ENCODE measurements at regions not wholly inside any gene's neighbourhood (a gene's known extent, or its start where the extent isn't known, plus 50 kb on each side); places are given as distances from the start of the nearest gene placed in this dataset.

DNA sequence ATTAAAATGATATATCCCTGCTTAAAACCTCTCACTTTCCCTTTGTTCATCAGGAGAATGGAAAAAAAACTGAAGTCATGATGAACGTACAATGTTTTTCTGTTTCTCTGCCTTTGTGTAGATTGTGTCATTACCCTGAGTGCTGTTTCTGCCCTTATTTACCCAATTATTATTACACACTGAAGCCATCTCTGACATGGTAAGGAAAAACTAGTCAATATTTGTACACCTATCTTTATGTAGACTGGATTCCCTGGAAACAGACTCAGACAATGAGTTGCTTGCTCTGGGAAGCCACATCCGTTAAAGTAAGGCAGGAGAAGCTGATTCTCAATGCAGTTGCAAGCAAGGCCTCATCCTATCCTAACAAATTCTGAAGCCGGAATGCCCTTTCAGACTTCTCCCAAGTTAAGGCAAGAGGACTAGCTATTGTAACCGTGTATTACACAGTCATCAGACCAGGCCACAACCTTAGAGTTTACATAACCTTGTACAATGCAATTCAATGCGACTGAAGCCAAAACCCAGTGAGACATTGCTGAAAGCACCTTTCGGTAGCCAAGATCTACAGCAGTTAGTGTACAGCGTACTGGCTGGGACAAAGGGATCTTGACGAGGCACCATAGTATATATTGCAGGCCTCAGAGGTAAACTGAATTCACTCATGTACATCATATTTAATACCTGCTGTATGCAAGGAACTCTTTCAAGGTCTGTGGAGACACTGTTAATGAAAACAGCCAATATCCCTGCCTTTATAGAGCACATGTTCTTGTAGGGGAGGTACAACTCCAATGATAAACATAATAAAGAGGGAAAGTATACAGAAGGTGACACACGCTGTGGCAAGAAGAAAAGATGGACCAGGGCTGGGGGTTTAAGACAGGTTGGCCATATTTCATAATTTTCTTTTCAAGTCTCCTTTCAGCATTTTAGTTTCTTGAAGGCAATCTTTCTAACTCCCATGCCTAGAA is 1040.8 kb upstream of the SEMA6D start:
- Mint-ChIP-seq H3K9me3 (no peaks in the 10 kb centered on the region), H3K4me1 (ENCODE audit: low read depth) (no peaks in the 10 kb centered on the region), H3K27me3 (no peaks in the 10 kb centered on the region), H3K27ac (no peak overlapping the region), H3K36me3 (ENCODE audit: low read depth) (no peaks in the 10 kb centered on the region), H3K4me3 (no peak overlapping the region)

- Mint-ChIP-seq H3K36me3 (ENCODE audit: low read depth) (no peaks in the 10 kb centered on the region), H3K4me3 (no peak overlapping the region), H3K27me3 (no peaks in the 10 kb centered on the region), H3K9me3 (no peaks in the 10 kb centered on the region), H3K27ac (no peak overlapping the region), H3K4me1 (ENCODE audit: low read depth) (no peaks in the 10 kb centered on the region)
Measured at GRCh38 chr15:46677491-46677890, 1039.8 kb upstream of the SEMA6D start.

DNA sequence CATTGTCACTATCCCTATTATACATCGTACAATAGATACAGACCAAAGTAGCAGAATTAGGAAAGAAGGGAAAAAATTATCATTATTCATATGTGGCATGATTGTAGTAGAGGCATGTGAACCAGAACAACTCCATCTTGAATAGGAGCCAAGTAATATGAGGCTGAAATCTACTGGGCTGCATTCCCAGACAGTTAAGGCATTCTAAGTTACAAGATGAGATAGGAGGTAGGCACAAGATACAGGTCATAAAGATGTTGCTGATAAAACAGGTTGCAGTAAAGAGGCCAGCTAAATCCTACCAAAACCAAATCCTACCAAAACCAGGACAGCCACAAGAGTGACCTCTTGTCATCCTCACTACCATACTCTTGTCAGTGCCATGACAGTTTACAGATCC is 1035.4 kb upstream of the SEMA6D start:
- Mint-ChIP-seq H3K27ac (no peak overlapping the region), H3K4me3 (no peak overlapping the region), H3K27me3 (no peaks in the 10 kb centered on the region), H3K36me3 (ENCODE audit: low read depth) (no peaks in the 10 kb centered on the region), H3K9me3 (no peaks in the 10 kb centered on the region), H3K4me1 (ENCODE audit: low read depth) (no peaks in the 10 kb centered on the region)

GRCh38 chr15:46682969-46683791 is 1034.1 kb upstream of the SEMA6D start:
- Mint-ChIP-seq H3K27me3 (no peaks in the 10 kb centered on the region), H3K4me1 (ENCODE audit: low read depth) (no peaks in the 10 kb centered on the region), H3K4me3 (no peak overlapping the region), H3K9me3 (no peaks in the 10 kb centered on the region), H3K27ac (no peak overlapping the region), H3K36me3 (ENCODE audit: low read depth) (no peaks in the 10 kb centered on the region)

- Mint-ChIP-seq H3K4me1 (ENCODE audit: low read depth) (no peaks in the 10 kb centered on the region), H3K4me3 (no peak overlapping the region), H3K36me3 (ENCODE audit: low read depth) (no peaks in the 10 kb centered on the region), H3K9me3 (peaks cover under 1% of the 10 kb centered on the region), H3K27me3 (no peaks in the 10 kb centered on the region), H3K27ac (no peak overlapping the region)
Measured at GRCh38 chr15:46685096-46685495, 1032.2 kb upstream of the SEMA6D start.

- Mint-ChIP-seq H3K9me3 (peaks cover 7% of the 10 kb centered on the region), H3K27me3 (no peaks in the 10 kb centered on the region), H3K27ac (no peak overlapping the region), H3K36me3 (ENCODE audit: low read depth) (no peaks in the 10 kb centered on the region), H3K4me1 (ENCODE audit: low read depth) (no peaks in the 10 kb centered on the region), H3K4me3 (no peak overlapping the region)
Measured at GRCh38 chr15:46685681-46686080, 1031.6 kb upstream of the SEMA6D start.

GRCh38 chr15:46696281-46696680 is 1021.0 kb upstream of the SEMA6D start:
- H3K4me1 Mint-ChIP-seq (ENCODE audit: low read depth): no peaks in the 10 kb centered on the region
- no peak overlapping the region for H3K4me3 Mint-ChIP-seq
- peaks cover 13% of the 10 kb centered on the region for H3K9me3 Mint-ChIP-seq
- H3K36me3 Mint-ChIP-seq (ENCODE audit: low read depth): no peaks in the 10 kb centered on the region
- no peaks in the 10 kb centered on the region for H3K27me3 Mint-ChIP-seq
- H3K27ac Mint-ChIP-seq: no peak overlapping the region

DNA sequence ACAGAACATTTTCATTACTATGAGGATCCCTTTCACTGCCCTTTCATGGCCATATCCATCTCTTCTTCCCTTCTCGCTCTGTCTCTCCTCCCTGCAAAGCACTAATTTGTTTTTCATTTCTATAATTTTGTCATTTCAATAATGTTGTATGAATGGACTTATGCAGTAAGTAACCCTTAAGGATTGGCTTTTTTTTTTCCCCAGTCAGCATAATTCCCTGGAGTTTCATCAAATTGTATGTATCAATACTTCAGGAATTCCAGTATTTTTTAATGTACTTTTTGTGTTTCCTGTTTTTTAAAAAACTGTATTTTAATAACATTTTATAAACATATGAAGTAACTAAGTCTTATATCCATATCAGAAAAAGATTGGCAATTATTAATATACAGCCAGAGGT is 1016.0 kb upstream of the SEMA6D start:
- Mint-ChIP-seq H3K27ac (no peak overlapping the region), H3K4me3 (no peak overlapping the region), H3K27me3 (no peaks in the 10 kb centered on the region), H3K36me3 (ENCODE audit: low read depth) (no peaks in the 10 kb centered on the region), H3K4me1 (ENCODE audit: low read depth) (no peaks in the 10 kb centered on the region), H3K9me3 (peaks cover 14% of the 10 kb centered on the region)

DNA sequence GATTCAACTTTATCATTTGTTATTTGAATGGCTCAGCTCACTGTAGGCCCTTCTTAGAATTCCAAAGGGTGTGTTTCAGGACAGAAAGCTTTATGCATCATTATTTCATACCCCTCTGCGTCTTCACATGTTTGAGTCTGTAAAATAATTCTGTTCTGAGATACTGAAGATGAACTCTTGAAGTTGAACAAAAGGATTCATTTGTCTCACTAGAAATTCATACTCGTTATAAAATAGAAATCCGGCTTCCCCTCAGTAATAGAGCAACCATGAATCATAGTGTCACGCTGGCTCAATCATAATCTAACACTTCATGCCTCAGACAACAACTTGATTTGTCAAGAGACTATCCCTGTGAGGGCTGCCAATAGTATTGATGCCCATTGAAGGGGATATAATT is 1015.4 kb upstream of the SEMA6D start:
- H3K9me3 Mint-ChIP-seq: peaks cover 14% of the 10 kb centered on the region
- H3K4me3 Mint-ChIP-seq: no peak overlapping the region
- H3K27ac Mint-ChIP-seq: no peak overlapping the region
- no peaks in the 10 kb centered on the region for H3K36me3 Mint-ChIP-seq (ENCODE audit: low read depth)
- H3K27me3 Mint-ChIP-seq: no peaks in the 10 kb centered on the region
- no peaks in the 10 kb centered on the region for H3K4me1 Mint-ChIP-seq (ENCODE audit: low read depth)

DNA sequence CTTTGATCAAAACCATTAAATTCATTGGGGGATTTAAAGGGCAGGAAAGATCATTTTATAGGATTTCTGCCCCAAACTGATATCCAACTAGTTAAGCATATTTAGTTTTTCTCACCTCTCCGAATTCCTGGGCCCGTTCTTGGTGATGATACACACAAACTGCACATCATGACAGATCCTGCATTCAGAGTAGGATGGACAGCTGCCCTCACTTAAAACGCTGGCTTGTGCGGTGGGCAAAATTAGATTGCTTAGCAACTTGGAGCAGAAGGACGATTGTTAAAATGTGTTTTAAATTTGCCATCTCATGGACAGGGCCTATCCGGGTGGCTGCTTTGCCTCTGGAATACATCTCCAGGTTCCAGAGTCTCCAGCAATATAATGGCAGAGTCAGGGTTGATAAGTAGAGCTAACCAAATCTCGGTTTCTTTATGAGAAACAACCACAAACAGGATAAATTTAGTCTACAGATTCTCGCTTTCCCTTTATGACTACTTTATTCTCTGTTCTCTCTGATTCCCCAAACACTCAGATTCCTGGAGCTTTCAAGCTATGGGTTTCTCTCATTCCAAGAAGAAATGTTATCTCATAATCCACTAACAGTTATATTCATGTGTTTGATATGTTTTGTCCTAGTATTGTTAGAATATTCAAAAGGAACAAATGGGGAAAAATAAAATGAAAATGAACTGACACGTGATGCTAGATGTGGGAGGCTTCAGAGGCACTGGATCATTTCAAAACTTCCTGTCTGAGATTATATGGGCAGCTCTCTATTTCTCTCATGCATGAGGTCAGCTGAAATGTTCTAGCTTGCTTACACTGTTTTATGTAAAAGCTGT is 1014.1 kb upstream of the SEMA6D start:
- Mint-ChIP-seq H3K36me3 (ENCODE audit: low read depth) (no peaks in the 10 kb centered on the region), H3K27ac (no peak overlapping the region), H3K9me3 (peaks cover 17% of the 10 kb centered on the region), H3K4me1 (ENCODE audit: low read depth) (no peaks in the 10 kb centered on the region), H3K4me3 (no peak overlapping the region), H3K27me3 (no peaks in the 10 kb centered on the region)

DNA sequence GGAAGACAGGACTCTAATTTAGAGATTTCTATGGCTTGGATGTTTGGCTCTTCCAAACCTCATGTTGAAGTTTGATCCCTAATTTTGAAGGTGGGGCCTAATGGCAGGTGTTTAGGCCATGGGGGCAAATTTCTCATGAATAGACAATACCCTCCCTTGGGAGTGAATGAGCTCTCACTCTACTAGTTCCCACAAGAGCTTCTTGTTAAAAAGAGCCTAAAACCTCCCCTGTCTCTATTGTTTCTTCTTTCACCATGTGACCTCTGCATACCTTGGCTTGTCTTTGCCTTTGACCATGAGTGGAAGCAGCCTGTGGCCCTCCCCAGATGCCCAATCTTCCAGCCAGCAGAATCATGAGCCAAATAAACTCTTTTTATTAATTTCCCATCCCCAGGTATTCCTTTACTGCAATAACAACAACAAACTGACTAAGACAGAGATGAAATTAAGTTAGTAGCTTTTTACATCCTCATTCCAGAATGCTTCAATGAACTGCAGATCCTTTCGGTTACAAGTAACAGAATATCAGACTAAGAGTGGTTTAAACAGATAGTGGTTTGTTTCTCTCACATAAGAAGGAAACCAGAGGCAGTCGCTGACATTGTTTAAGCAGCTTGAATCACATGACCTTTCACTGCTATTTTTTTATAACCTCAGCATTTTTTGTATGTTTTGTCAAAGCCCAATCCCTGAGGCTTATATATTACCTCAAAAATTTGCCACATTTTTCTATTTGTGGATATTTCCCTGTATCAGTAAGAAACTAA is 1013.3 kb upstream of the SEMA6D start:
- H3K9me3 Mint-ChIP-seq: peaks cover 17% of the 10 kb centered on the region
- H3K27ac Mint-ChIP-seq: no peak overlapping the region
- H3K4me3 Mint-ChIP-seq: no peak overlapping the region
- H3K27me3 Mint-ChIP-seq: no peaks in the 10 kb centered on the region
- no peaks in the 10 kb centered on the region for H3K36me3 Mint-ChIP-seq (ENCODE audit: low read depth)
- H3K4me1 Mint-ChIP-seq (ENCODE audit: low read depth): no peaks in the 10 kb centered on the region

- no peaks in the 10 kb centered on the region for H3K27me3 Mint-ChIP-seq
- no peak overlapping the region for H3K27ac Mint-ChIP-seq
- H3K9me3 Mint-ChIP-seq: peaks cover 24% of the 10 kb centered on the region
- H3K4me3 Mint-ChIP-seq: no peak overlapping the region
- H3K36me3 Mint-ChIP-seq (ENCODE audit: low read depth): no peaks in the 10 kb centered on the region
- no peaks in the 10 kb centered on the region for H3K4me1 Mint-ChIP-seq (ENCODE audit: low read depth)
Measured at GRCh38 chr15:46707452-46707851, 1009.9 kb upstream of the SEMA6D start.

DNA sequence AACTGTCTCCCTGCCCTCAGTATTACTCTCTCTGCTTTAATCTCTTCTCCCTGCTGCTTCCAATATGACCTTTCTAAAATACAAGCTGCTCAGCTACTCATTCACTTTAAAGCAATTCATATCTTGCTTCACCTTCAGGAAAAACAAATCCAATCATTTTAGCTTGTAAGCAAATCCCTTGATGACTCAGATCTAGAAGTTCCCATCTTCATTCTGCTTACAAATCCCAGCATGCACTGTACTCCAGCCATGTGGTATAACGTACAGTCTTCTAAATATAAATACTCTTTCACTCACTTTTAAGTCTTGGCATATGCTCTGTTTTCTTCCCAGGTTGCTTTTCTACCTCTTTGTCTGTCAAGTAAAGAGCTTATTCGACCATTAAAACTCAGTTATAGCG is 1009.1 kb upstream of the SEMA6D start:
- Mint-ChIP-seq H3K4me1 (ENCODE audit: low read depth) (no peaks in the 10 kb centered on the region), H3K36me3 (ENCODE audit: low read depth) (no peaks in the 10 kb centered on the region), H3K9me3 (peaks cover 24% of the 10 kb centered on the region), H3K4me3 (no peak overlapping the region), H3K27me3 (no peaks in the 10 kb centered on the region), H3K27ac (no peak overlapping the region)

- H3K9me3 Mint-ChIP-seq: peaks cover 19% of the 10 kb centered on the region
- no peaks in the 10 kb centered on the region for H3K4me1 Mint-ChIP-seq (ENCODE audit: low read depth)
- H3K27ac Mint-ChIP-seq: no peak overlapping the region
- no peak overlapping the region for H3K4me3 Mint-ChIP-seq
- no peaks in the 10 kb centered on the region for H3K36me3 Mint-ChIP-seq (ENCODE audit: low read depth)
- H3K27me3 Mint-ChIP-seq: no peaks in the 10 kb centered on the region
Measured at GRCh38 chr15:46709460-46710083, 1007.7 kb upstream of the SEMA6D start.
